Gastroesophageal sphincter (tissue), 3 donors: ENCODE measurements at regions not wholly inside any gene's neighbourhood (a gene's known extent, or its start where the extent isn't known, plus 50 kb on each side); places are given as distances from the start of the nearest gene placed in this dataset.

Source experiments
- CTCF ChIP-seq, 4 experiments: fragments of 200-600 bp in 2 of 4; fragments of 450-650 bp in 2 of 4; sonication (generic) in 1 of 4; IDR thresholded peaks; one replicate each; pipeline ENCODE4 v1.5.1; 2017 to 2019; ENCODE audit warnings: antibody characterized with exemption in 4 of 4, mild to moderate bottlenecking in 2 of 4, moderate library complexity in 2 of 4
- POLR2A ChIP-seq, 2 donors: fragments of 450-650 bp; IDR thresholded peaks; one replicate each; pipeline ENCODE4 v1.6.1; 2017; ENCODE audit warnings: antibody characterized with exemption in 2 of 2, mild to moderate bottlenecking in 2 of 2, moderate library complexity in 1 of 2

DNA sequence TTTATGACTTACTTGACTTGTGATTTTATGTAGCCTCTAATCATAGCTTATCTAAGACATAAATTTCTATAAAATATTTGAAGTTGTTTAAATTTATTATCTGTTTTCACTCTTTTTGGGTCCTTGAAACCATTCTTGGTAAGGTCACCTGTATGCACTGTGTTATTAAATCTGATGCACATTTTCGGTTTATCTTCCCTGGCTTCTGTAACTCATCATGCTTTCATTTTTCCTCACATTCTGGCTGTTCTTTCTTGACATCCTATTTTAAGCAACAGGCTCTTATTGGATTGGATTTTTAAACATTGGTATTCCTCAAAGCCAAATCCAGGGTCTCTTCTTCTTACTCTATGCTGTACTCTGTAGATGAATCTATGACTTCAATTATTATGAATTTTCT lies 341.6 kb downstream of the TGFB2 start:
- no peak for TF ChIP-seq CTCF (IDR thresholded peaks at IDR 0.05)
- no peak for TF ChIP-seq POLR2A (IDR thresholded peaks at IDR 0.05)
